Brain pericyte (primary cell): ENCODE measurements at regions not wholly inside any gene's neighbourhood (a gene's known extent, or its start where the extent isn't known, plus 50 kb on each side); places are given as distances from the start of the nearest gene placed in this dataset.
"Not testable (repeated sequence)": the region's sequence is repeated elsewhere in the genome, so short reads cannot be mapped to it uniquely, and the experiment has no call there.

Experiments used
- DNase-seq: peaks from one replicate; pipeline ENCODE4 v3.0.0-alpha.2; 2012; ENCODE audit warnings: low read depth, low spot score

DNA sequence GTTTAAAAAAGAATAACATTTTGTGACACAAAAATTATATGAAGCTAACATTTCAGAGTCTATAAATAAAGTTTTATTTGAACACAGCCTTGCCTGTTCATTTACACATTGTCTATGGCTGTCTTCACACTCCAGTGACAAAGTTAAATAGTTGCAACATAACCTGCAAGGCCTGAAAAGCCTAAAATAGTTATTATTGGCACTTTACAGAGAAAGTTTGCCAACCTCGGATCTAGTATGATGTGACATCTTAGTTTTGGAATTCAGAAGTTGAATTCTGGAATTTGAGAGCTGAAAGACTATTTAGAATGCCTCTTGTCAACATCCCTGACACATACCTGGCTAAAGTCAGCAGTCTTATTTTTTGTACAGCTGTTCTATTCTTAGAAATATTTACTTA is 68.3 kb downstream of the DYRK2 start:
- no peak for DNase-seq

DNA sequence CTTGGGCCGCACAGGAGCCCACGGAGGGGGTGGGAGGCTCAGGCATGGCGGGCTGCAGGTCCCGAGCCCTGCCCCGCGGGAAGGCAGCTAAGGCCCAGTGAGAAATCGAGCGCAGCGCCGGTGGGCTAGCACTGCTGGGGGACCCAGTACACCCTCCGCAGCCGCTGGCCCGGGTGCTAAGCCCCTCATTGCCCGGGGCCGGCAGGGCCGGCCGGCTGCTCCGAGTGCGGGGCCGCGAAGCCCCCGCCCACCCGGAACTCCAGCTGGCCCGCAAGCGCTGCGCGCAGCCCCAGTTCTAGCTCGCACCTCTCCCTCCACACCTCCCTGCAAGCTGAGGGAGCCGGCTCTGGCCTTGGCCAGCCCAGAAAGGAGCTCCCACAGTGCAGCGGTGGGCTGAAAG is 70.8 kb downstream of the DYRK2 start:
- DNase-seq = not testable (repeated sequence)

DNA sequence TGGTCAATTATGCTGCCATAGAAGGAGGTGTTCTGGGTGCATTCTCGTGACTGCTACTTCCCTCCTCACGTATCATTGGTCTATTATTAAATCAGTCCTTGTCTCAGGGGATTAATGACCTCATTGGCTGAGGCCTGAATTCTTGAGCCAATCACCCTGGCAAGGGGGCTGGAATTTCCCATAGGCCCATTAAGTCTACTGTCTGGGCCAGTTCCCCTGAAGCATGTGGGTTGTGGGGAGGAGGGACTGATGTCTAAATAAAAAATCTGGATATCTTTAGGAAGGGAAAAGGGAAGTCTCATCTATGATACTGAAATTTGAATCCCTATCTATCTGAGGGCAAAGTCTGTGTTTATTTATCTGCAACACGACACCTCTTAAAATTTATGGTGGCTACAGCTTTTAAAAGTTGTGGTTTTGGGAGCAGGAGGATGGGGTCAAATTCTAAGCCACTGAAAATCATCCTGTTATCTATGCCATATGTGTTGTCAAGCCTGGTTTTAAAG is 71.9 kb downstream of the DYRK2 start:
- no peak for DNase-seq

DNA sequence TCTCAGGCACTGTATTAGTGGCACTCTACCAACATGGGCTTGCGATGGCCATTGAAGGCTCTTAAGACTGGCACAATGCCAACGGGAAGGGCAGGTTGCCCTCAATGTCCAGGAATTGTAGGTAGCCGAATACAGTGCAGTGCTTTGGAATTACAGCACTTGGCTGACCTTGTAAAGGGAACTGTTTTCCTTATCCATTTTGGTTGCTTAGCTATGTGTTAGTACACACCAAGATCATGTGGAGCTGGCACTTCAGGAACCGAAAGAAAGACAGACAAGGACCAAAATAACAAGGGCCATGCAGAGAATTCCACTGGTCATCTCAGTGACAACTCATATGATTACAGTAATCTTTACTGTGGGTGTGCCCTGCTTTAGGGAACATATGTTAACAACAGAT is 72.7 kb downstream of the DYRK2 start:
- DNase-seq = no peak

DNA sequence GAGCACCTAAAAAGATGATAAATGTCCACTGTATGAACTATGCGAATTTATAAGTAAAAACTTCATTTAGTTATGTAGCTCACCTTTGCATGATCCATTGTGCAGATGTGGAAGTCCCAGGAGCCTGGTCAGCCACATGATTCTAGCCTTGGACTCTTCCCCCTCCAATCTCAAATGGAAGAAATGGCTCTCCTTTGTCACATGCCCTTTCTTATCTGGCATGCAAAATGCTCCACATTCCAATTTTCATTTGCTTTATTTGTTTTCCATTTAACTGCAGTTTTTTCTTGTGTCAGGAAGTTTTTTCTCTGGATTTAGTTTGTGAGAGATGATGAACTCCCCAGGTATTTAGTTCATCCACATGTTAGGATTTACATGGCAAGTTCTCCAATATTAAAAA is 73.8 kb downstream of the DYRK2 start:
- no peak for DNase-seq

DNA sequence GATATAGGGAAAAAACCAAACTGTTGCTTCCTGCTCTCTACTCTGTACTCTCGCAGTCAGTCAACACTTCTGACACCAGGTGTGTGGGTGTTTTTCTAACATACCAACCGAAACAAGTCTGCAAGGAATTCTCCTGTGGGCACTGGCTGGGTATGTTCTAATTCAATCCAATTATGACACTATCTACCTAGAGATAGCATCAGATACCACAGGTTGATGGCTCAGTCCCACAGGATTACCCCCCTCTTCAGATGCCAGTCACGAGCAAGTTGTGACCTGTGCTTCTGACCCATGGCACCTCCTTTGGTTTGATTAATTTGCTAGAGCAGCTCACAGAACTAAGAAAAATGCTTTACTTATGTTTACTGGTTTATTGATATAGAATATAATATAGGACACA is 78.3 kb downstream of the DYRK2 start:
- DNase-seq = no peak

DNA sequence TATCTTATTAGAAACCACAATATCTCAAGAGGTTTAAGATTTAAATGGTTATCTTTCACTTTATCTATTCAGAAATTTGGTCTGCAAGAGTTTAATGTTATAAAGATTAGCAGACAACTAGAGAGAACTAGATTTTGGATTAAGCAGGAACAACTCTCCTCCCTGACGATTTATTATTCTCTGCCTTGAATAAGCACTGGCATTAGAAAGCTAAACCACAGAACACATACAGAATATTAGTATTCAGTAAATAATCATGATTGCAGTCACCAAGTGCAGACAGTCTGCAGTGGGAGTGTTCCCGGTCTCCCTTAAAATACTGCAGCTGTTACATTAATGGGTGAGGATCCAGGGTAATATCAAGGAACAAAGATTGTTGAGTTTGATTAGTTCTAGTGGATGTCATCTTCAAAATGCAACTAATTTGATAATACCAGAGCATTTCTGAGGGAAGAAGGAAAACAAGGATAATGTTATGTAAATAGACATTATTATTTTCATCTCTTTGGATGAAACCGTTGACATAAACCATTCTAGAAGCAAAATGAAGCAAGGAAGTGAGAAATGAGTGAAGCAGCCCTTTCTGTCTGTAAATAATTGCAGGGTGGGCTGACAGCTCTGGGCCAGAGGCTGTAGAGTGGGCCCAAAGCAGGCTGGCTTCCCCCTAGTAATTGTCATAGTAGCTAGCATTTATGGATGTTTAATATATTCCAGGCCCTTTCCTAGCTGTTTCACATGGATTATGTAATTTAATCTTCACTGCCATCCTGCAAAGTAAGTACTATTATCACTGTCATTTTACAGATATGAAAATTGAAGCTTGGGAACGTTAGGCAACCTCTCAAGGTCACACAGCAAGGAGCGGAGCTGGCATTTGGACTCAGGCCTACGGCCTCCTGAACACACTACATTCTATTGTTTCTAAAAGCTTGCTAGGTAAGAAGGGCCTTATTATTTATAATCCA is 79.4 kb downstream of the DYRK2 start:
- DNase-seq = no peak

DNA sequence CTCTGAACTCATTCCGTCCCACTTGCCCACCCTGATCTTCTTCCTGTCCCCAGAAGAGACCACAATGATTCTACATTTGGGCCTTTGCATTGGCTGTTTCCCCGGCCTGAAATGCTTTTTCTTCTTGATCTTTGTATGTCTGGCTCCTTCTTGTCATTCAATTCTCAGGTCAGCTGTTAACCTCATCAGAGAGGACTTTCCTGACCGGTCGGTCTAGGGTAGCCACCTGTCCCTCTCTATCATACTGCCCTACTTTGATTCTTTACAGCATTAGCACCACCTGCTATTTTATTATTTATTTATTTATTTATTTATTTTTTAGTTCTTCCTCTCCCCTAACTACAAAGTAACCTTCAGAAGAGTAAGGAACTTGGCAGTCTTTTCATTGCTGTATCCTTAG is 84.3 kb downstream of the DYRK2 start:
- no peak for DNase-seq

DNA sequence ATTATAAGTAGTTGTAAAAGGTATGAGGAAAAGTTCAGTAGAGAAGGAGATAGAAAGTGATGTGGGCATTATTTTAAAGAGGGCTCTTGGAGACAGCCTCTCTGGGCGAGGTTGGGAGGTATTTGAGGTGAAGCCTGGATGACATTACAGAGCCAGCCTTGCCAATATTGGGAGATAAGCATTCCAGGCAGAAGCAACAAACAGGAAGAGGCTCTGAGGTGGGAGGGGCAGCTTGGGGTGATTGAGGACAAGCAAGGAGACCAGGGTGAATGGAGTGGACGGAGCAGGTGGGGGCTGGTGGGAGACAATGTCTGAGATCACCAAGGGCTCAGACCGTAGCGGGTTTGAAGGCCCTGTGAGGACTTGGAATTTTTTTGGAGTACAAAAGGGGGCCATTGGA is 87.3 kb downstream of the DYRK2 start:
- DNase-seq = no peak

DNA sequence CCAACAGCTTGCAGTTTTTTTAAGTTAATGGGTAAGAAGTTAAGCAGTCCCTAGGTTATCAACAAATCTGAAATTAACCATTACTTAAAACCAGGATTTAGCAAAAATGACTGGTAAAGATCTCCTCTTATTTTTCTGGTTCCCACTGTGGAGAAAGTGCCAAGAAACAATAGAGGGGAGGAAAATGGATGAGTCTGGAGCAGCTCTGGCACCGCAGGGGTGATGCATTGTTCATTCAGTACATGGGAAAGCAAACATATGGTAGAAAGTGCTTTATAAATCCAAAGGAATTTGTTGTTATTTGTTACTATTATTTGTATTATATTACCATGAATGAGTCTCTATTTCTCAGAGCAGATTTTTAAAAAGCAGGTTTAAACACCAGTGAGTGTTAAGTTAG is 92.2 kb downstream of the DYRK2 start:
- no peak for DNase-seq

DNA sequence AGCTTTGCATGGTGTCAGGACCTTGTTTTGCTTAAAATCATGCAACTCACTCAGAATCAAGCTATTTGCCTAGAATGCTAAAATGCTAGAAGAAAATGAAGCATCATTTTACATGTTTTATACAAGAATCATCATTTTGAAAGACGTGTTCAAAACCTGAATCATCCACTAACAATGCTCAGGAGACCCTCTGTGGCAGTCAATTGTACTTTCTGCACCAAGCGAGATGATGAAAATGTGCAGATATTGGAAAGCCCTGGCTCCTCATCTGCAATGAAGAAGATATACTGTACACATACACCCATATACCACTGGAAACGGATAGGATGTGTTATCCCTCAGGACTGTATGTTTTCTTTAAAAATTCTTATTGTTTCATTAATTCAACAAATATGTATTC is 92.7 kb downstream of the DYRK2 start:
- DNase-seq = no peak

DNA sequence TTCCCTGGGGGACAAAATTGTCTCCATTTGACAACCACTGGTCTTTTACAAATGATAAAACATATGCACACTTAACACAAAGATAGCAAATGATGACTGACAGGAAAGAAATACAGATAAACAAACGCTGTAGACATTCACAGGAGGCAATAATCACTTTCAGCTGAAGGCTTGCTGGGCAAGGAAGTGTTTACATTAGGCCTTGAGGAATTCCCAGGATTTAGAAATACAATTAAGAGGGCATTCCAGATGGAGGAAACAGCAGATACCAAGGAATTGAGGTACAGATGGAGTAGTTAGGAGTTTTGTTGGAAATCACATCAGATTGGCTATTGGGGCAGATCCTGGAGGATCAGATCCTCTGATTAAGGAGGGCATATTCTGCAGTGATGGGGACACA is 93.9 kb downstream of the DYRK2 start:
- no peak for DNase-seq

DNA sequence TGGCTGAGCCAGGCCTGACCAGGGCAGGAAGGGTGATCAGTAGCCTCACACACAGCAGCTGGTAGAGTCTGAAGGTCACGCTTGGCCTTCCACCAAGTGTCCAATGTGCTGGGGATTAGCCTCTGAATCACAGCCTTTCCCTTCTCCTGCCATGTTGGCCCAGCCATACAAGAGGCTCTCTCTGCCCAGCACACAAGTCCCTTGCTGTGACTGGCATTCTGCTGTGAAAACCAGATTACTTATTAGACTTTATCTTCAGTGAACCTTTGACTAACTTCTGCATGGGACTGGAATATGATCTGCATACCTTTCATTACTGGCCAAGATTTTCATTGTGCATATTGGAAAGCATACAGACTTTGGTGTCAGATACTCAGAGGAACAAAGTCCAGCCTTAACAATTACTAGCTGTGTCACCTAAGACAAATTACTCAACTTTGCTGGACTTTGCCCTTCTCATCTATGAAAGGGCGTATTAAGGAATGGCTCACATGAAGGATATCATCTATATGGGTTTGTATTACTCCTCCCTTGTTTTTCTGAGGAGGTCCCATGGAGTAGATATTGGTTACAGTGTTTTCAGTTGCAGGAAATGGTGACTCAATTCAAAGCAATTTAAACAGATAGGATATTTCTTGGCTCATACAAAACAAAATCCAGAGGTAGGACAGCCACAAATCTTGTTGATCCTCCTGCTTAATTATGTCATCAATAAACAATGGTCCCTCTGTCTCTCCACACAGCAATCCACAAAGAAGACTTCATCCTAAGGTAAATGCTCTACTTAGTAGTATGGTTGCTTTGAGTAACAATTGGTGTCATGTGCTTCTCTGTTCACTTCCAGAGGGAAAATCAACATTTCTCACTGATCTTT is 99.6 kb downstream of the DYRK2 start:
- DNase-seq = no peak

DNA sequence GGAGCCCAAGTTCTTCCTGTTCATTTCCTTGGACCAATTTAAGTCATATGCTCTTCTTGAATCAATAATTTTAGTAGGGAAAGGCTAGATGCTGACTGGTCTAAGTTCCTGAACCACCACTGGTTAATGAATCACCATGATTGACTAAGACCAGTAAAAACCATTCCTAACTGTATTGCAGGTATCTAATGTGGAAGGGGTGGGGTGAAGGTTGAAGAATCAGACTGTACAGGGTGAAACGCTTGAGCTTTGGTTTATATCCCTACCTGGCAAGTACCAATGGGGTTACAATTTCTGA is 100.1 kb downstream of the DYRK2 start:
- DNase-seq = no peak

DNA sequence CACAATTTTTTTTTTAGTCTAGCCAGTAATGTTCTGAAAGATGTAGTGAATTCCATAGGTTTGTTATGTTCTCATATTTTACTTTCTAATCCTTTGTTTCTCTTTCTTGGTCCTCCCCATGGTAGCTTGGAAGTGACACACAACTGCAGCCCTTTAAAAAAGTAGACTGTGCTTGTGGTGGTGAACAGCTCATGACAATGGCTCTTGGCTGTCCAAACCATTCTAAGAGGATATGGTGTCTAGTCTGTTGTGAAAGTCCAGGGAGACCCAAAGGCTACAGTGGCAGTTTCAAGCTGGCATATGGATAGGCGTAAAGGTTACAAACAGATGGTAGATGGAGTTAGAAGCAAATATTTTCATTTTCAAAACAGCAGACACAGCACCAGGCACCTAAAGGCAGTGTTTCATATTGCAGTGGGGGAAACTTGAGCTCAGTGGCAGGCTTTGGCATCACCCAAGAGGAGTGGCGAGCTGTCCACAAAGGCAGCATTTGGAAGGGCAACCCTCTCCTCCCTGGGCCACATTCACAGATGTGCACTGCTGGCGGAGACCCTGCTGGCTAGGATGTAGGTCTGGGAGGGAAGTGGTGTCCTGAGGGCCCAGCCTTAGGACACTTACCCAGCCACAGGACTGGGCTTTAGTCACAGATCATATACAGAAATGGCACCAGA is 102.1 kb downstream of the DYRK2 start:
- DNase-seq = no peak

DNA sequence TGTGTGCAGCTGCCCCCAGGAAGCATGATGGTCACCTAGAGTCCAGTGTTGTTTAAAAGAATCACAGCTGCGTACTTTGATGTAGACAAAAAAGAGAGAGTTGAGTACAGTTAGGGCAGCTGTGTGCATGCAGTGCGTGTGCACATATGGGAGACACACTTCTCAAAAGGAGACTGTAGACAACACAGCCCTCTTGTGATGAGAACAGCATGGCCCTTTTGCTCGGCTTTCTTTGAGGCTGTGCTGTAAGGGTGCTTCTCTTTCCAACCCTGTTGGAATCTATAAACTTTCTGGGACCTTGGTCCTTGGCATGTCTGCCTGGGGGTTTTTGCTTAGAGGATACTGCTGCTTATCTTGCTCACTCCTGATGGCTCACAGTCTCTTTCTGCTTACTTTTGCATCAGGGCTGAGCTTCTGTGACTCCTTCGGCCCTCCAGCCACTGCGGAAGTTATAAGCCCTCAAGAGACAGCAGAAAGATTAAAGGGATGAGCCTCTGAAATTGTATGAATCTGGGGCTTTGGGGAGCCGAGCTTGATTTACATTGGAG is 102.9 kb downstream of the DYRK2 start:
- no peak for DNase-seq

DNA sequence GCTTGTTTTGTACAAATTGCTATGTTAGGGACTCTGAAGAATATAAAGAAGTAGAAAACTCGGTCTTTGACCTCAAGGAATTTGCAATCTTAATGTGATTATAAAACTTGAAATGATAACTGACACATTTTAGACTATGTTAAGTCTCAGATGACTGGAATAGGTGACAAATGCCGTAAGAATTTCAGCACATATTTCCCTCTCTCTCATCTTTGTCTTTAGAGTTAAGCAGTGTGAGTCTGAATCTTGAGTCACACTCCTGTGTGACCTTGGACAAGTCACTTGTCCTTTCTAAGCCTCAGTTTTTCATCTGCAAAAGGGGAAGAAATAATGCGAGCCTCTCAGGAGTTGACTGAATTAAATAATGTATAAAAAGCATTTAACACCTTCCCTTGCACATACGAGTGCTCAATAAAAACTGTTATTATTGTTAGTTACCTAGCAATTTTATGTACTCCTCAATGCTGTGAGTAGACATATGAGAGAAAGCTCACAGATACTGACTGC is 103.7 kb downstream of the DYRK2 start:
- no peak for DNase-seq

DNA sequence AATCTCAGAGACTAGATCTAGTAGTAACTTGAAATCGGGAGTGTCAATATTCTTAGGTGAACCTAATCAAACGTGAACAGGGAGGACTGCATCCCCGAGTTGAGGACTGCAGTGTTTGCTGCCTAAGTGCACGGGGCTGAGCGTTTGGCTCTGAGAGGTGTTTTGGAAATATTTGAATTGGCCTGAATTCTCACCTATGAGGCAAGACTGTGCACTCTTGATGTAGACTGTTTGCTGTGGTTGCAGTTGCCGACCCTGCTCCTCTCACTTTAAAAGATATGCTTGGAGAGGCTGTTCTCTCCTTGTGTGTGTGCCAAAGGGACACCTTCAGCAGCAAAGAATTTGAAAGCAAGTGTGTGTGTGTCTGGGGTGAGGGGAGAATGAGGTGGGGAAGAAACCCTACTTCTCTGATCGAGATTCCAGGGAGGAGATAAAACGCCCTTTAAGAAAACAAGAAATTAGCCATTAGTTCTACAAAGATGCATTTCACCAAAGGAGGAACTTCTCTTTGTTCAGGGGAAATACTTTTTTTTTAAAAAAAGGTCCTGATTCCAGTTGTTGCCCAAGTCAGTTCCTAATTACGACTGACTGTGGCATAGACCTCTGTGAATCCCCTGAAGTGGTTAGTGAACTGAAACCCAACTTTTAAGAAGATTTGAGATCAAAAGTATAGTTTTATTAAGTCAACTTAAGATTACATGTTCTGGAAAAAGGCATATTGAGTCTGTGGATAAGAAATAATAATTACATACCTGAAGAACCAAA is 106.6 kb downstream of the DYRK2 start:
- DNase-seq = no peak

DNA sequence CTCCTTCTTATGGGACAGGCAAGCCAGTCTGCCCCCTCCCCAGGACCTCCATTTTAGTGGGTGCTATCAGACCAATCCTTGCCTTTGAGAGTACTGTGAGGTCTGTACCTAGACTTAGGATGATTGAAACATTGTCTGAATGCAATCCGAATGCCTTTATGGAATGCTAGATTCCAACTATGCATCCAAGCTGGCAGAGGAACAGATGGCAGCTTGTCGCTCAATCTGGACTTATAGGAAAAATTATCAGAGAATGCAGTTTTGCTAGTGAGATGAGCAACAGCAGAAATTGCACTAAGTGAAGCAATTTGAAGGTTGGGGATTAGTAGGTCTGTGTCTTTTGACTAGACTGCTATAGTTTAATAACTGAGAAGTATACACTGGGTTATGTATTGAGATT is 109.1 kb downstream of the DYRK2 start:
- DNase-seq = no peak

DNA sequence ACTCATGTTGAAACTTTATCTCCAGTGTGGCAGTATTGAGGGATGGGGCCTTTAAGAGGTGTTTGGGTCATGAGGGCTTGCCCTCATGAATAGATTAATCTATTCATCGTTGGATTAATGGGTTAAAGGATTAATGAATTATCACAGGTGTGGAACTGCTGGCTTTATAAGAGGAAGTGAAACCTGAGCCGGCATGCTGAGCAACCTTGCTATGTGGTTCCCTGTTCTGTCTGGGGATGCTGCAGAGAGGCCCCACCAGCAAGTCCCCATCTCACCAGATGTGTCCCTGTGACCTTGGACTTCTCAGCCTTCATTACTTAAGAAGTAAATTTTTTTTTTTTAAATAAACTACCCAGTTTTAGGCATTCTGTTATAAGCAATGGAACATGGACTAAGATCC is 109.6 kb downstream of the DYRK2 start:
- no peak for DNase-seq

DNA sequence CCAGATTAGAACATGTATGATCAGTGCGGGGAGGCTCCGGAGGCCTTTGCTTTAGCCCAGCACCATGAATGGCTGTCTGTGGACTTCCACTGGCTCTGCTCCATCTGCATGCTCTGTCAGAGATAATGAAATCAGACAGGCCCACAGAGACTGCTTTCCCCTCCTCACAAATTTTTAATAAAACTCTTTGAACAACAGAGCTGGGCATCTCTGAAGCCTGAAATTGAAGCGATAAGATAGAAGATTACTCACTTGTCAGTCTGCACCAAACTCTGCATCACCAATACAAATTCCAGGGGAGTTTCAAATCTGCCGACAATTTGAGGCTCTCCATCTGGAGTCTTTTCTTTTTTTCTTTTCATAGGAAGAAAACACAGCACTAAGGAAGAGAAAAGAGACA is 110.0 kb downstream of the DYRK2 start:
- DNase-seq = no peak
